Spleen (tissue), 11 donors: ENCODE measurements at regions not wholly inside any gene's neighbourhood (a gene's known extent, or its start where the extent isn't known, plus 50 kb on each side); places are given as distances from the start of the nearest gene placed in this dataset.
"Not testable (repeated sequence)": the region's sequence is repeated elsewhere in the genome, so short reads cannot be mapped to it uniquely, and the experiment has no call there.

Experiments used
- DNase-seq: peaks from one replicate; pipeline ENCODE4 v3.0.0-alpha.2; 2020
- H3K27ac ChIP-seq, 8 donors: fragments of 200-600 bp; sonication (generic) in 7 of 8; 1 replicate in 4 of 8; 2 replicates in 4 of 8; pipeline versions ENCODE4 v1.5.0 to v1.8.0; 2016 to 2021; ENCODE audit warnings: inconsistent platforms in 4 of 8, mild to moderate bottlenecking in 4 of 8, moderate library complexity in 1 of 8
- H3K27me3 ChIP-seq, 7 donors: fragments of 200-600 bp; sonication (generic) in 6 of 7; replicated peaks in 1 of 7; 1 replicate in 4 of 7; 2 replicates in 3 of 7; pipeline versions ENCODE4 v1.5.0 to v1.8.0; 2016 to 2021; ENCODE audit warnings: inconsistent platforms in 3 of 7, mild to moderate bottlenecking in 1 of 7
- H3K36me3 ChIP-seq, 6 donors: fragments of 200-600 bp; sonication (generic) in 5 of 6; 1 replicate in 4 of 6; 2 replicates in 2 of 6; pipeline versions ENCODE4 v1.5.0 to v1.8.0; 2016 to 2021; ENCODE audit warnings: inconsistent platforms in 2 of 6
- H3K4me1 ChIP-seq, 6 donors: fragments of 200-600 bp; sonication (generic) in 5 of 6; 1 replicate in 3 of 6; 2 replicates in 3 of 6; pipeline versions ENCODE4 v1.5.0 to v1.8.0; 2016 to 2021; ENCODE audit warnings: inconsistent platforms in 3 of 6
- H3K4me3 ChIP-seq, 8 donors: fragments of 200-600 bp; sonication (generic) in 7 of 8; 1 replicate in 4 of 8; 2 replicates in 4 of 8; pipeline versions ENCODE4 v1.5.0 to v1.8.0; 2016 to 2021; ENCODE audit warnings: inconsistent platforms in 4 of 8, mild to moderate bottlenecking in 4 of 8, moderate library complexity in 2 of 8
- H3K9me3 ChIP-seq, 8 donors: fragments of 200-600 bp; sonication (generic) in 7 of 8; 1 replicate in 4 of 8; 2 replicates in 4 of 8; pipeline versions ENCODE4 v1.5.0 to v1.8.0; 2016 to 2021; ENCODE audit warnings: inconsistent platforms in 4 of 8
- CTCF ChIP-seq, 11 experiments: fragments of 200-600 bp in 7 of 11; fragments of 450-650 bp in 4 of 11; sonication (generic) in 4 of 11; IDR thresholded peaks in 8 of 11; conservative IDR thresholded peaks in 3 of 11; 1 replicate in 7 of 11; 2 replicates in 4 of 11; pipeline versions ENCODE4 v1.4.0 to v1.8.0; 2016 to 2021; ENCODE audit warnings: antibody characterized with exemption in 11 of 11, inconsistent platforms in 4 of 11, mild to moderate bottlenecking in 1 of 11
- POLR2A ChIP-seq, 3 donors: fragments of 450-650 bp; IDR thresholded peaks; one replicate each; pipeline ENCODE4 v1.5.1; 2017; ENCODE audit warnings: antibody characterized with exemption in 3 of 3, mild to moderate bottlenecking in 1 of 3
- POLR2AphosphoS5 ChIP-seq, 3 donors: sonication (generic); formaldehyde crosslinking; IDR thresholded peaks; one replicate each; pipeline ENCODE4 v1.5.1; 2017; ENCODE audit warnings: antibody characterized with exemption in 3 of 3
- WGBS, 5 donors: extraction: QIAGEN DNeasy Blood & Tissue Kit in 3 of 5; methylation state at CpG; one replicate each; pipeline versions ENCODE4 v1.1.5 to v1.1.7; 2013 to 2018; 5-methylcytosine and 5-hydroxymethylcytosine counted together
- intact Hi-C: fragments of 100-400 bp; cut with DNase I; formaldehyde crosslinking; loops from one replicate; pipeline ENCODE4 v1.15.0; 2023; ENCODE audit warnings: low total_unique reads
- donor health status: healthy with polysubstance abuse.
- donor health status: DM: no; HTN: no; CAD: no; lungs with moderate emphysema.
- donor health status: DM: no; HTN: no; CAD: no.
- donor health status: Bipolar disorder and iron deficiency.
- donor health status: healthy.
- donor health status: DM: no; HTN: no; CAD: no.
- donor health status: DM: yes; HTN: yes; CAD: no.

DNA sequence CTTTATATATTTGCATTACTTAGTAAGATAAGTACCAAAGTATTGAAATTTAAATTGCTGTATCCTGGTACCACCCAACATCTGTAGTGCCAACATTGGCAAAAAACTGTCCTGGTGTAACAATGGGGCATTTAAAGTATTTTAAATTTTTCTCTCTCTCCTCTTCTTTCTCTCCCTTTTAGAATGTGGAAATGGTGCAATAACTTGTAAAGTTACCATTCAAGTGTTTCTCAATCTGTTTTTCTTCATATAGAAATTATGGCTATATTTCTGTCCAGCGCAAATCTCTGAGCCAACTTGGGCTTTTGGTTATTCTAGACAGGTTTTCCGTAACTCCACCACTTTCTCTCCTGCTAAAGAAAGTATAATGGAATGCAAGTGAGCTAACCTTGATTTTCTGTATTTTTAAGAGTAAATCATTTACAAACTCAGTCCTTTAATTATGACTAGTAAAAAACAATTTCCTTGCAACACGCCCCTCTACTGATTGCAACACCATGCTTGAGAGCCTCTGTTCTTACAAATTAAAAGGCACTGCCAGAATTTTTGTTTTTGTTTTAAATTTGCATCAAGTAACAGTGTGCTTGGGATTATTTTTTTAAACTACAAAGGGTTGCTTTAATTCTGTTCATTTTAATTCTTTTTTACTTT is 324.2 kb upstream of the CITED2 start:
- H3K4me3 ChIP-seq: no peak overlapping the region
- H3K4me1 ChIP-seq: no peaks in the 10 kb centered on the region
- H3K9me3 ChIP-seq: peaks cover 0 to 5% (median 0%) of the 10 kb centered on the region in 8 donors
- intact Hi-C loops: no loop called here
- 51 to 85% (median 73%) methylated on average over 3 of the region's 3 CpGs for WGBS, 5 donors
- H3K36me3 ChIP-seq: no peaks in the 10 kb centered on the region
- H3K27ac ChIP-seq: peak overlapping the region in 3 of 8 donors; percentile 20 to 47 (median 31)
- no peak for DNase-seq
- TF ChIP-seq POLR2A (IDR thresholded peaks at IDR 0.05): no peak
- no peaks in the 10 kb centered on the region for H3K27me3 ChIP-seq

- H3K4me1 ChIP-seq, H3K36me3 ChIP-seq, H3K4me3 ChIP-seq, H3K27me3 ChIP-seq, DNase-seq, H3K9me3 ChIP-seq, intact Hi-C loops: not testable (repeated sequence)
- 95 to 97% (median 96%) methylated on average over 5 to 23 of the region's 23 CpGs for WGBS, 5 donors
- peak overlapping the region in 2 of 8 donors; percentile 20 to 31 for H3K27ac ChIP-seq
These were observed 323.4 kb upstream of the CITED2 start for GRCh38 chr6:139697856-139698255.

- peak overlapping the region in 2 of 8 donors; percentile 31 for H3K27ac ChIP-seq
- H3K27me3 ChIP-seq, H3K4me1 ChIP-seq, H3K36me3 ChIP-seq, H3K9me3 ChIP-seq, intact Hi-C loops, DNase-seq: not testable (repeated sequence)
- peak overlapping the region in 1 of 8 donors; percentile 28 for H3K4me3 ChIP-seq
- 48 to 87% (median 65%) methylated on average over 16 of the region's 16 CpGs for WGBS, 5 donors
These were observed 322.5 kb upstream of the CITED2 start for GRCh38 chr6:139696991-139697390.

- H3K4me3 ChIP-seq: no peak overlapping the region
- no peaks in the 10 kb centered on the region for H3K4me1 ChIP-seq
- WGBS, 5 donors: 71 to 98% (median 89%) methylated on average over 1 of the region's 1 CpG
- no peak for DNase-seq
- no peaks in the 10 kb centered on the region for H3K36me3 ChIP-seq
- no peak for TF ChIP-seq POLR2A (IDR thresholded peaks at IDR 0.05)
- TF ChIP-seq CTCF (IDR thresholded peaks at IDR 0.05 in 8 of 11, conservative IDR thresholded peaks at IDR 0.05 in 3 of 11): no peak
- no peak for TF ChIP-seq POLR2AphosphoS5 (IDR thresholded peaks at IDR 0.05)
- intact Hi-C loops: no loop called here
- H3K9me3 ChIP-seq: no peaks in the 10 kb centered on the region
- no peak overlapping the region for H3K27ac ChIP-seq
- H3K27me3 ChIP-seq: no peaks in the 10 kb centered on the region
These were observed 320.9 kb upstream of the CITED2 start for GRCh38 chr6:139695361-139695760.

DNA sequence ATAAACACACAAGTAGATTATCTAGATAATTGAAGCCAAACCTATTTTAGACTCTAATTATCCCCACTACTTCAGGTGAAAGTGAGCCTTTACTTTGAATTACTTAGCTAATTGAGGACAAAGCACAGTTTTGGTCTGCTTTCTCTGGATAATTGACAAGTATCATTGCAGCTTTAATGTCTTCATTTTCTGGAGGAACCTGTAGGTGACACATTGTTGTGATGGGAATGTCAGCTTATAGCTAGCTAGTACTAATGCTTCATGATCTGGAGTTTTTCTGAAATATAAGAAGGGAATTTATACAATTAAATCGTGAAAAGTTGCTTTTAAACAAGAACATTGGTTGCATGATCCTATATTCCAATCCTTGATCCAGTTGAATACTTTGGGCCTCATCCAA is 319.3 kb upstream of the CITED2 start:
- 74 to 90% (median 77%) methylated on average over 1 of the region's 1 CpG for WGBS, 5 donors
- intact Hi-C loops: no loop called here
- Histone ChIP-seq H3K27ac (no peak overlapping the region), H3K9me3 (no peaks in the 10 kb centered on the region), H3K4me1 (no peaks in the 10 kb centered on the region), H3K27me3 (no peaks in the 10 kb centered on the region), H3K36me3 (no peaks in the 10 kb centered on the region), H3K4me3 (no peak overlapping the region)
- no peak for DNase-seq
- TF ChIP-seq CTCF (IDR thresholded peaks at IDR 0.05 in 8 of 11, conservative IDR thresholded peaks at IDR 0.05 in 3 of 11) (no peak), POLR2AphosphoS5 (IDR thresholded peaks at IDR 0.05) (no peak), POLR2A (IDR thresholded peaks at IDR 0.05) (no peak)

DNA sequence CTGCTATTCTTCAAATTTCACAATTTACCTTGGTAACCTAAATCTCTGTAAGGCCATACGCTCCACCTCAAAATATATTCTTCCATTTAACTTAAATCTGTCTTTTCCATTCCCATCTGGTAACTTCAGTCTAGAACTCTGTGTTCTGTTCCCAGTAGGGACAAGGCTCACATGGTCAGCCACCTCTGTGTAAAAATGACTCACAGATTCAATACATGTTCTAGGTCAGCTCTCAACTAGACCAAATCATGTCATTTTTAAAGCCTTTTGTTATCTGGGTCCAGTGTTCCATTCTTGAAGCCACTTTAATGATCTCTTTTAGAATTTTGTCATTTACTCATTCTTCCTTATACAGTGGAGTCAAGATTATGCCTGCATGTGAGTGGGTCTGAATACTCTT is 315.6 kb upstream of the CITED2 start:
- H3K27ac ChIP-seq: no peak overlapping the region
- H3K27me3 ChIP-seq: no peaks in the 10 kb centered on the region
- no peak for DNase-seq
- H3K4me1 ChIP-seq: no peaks in the 10 kb centered on the region
- no peaks in the 10 kb centered on the region for H3K36me3 ChIP-seq
- intact Hi-C loops: no loop called here
- 88 to 94% (median 93%) methylated on average over 1 of the region's 1 CpG for WGBS, 5 donors
- H3K4me3 ChIP-seq: no peak overlapping the region
- H3K9me3 ChIP-seq: no peaks in the 10 kb centered on the region
- TF ChIP-seq CTCF (IDR thresholded peaks at IDR 0.05 in 8 of 11, conservative IDR thresholded peaks at IDR 0.05 in 3 of 11): no peak
- TF ChIP-seq POLR2A (IDR thresholded peaks at IDR 0.05): no peak
- no peak for TF ChIP-seq POLR2AphosphoS5 (IDR thresholded peaks at IDR 0.05)
